Psoas muscle (tissue), 7 donors: ENCODE measurements at regions not wholly inside any gene's neighbourhood (a gene's known extent, or its start where the extent isn't known, plus 50 kb on each side); places are given as distances from the start of the nearest gene placed in this dataset.

Source experiments
- ATAC-seq, 4 donors: fragments of 200-7000 bp; cut with Tn5 transposase; one replicate each; pipeline ENCODE4 v1.9.1; 2020; ENCODE audit warnings: moderate library complexity in 3 of 4, mild to moderate bottlenecking in 2 of 4
- DNase-seq, 2 donors: peaks; one replicate each; pipeline ENCODE4 v3.0.0-alpha.2; 2020
- H3K27ac ChIP-seq: fragments of 200-600 bp; one replicate; pipeline ENCODE4 v1.8.0; 2022
- H3K27me3 ChIP-seq, 3 donors: fragments of 200-600 bp in 1 of 3; one replicate each; pipeline versions ENCODE4 v1.6.1 to v1.8.0; 2013 to 2022; ENCODE audit warnings: low read length in 2 of 3, mild to moderate bottlenecking in 2 of 3, moderate library complexity in 1 of 3; ENCODE audit not compliant: insufficient read depth in 3 of 3
- H3K36me3 ChIP-seq, 2 donors: fragments of 200-600 bp in 1 of 2; one replicate each; pipeline versions ENCODE4 v1.6.1 to v1.8.0; 2013 to 2022; ENCODE audit warnings: low read depth in 1 of 2, mild to moderate bottlenecking in 1 of 2, moderate library complexity in 1 of 2; ENCODE audit not compliant: insufficient read depth in 1 of 2
- H3K4me1 ChIP-seq: fragments of 200-600 bp; one replicate; pipeline ENCODE4 v1.8.0; 2022
- H3K4me3 ChIP-seq: fragments of 200-600 bp; one replicate; pipeline ENCODE4 v1.8.0; 2022; ENCODE audit warnings: mild to moderate bottlenecking
- H3K9me3 ChIP-seq: fragments of 200-600 bp; one replicate; pipeline ENCODE4 v1.8.0; 2022
- CTCF ChIP-seq: fragments of 200-600 bp; IDR thresholded peaks from one replicate; pipeline ENCODE4 v1.8.0; 2022; ENCODE audit warnings: antibody characterized with exemption
- WGBS, 3 donors: extraction: QIAGEN DNeasy Blood & Tissue Kit; methylation state at CpG; one replicate each; pipeline versions ENCODE4 v1.1.6 to v1.1.7; 2013; 5-methylcytosine and 5-hydroxymethylcytosine counted together
- intact Hi-C, 2 donors: fragments of 100-400 bp; cut with DNase I; formaldehyde crosslinking; loops; one replicate each; pipeline versions ENCODE4 v1.11.0 to v1.14.2; 2022
- donor health status: healthy with polysubstance abuse.
- donor health status: DM: no; HTN: no; CAD: no; lungs with moderate emphysema.
- donor health status: Bipolar disorder and iron deficiency.
- donor health status: healthy.
- donor health status: DM: yes; HTN: yes; CAD: no.
- donor health status: DM: no; HTN: no; CAD: no.
- donor health status: DM: yes; HTN: yes; CAD: no.

GRCh38 chr3:154583086-154583634 is 153.2 kb upstream of the GPR149 start:
- H3K27ac ChIP-seq: no peak overlapping the region
- DNase-seq: no peak

GRCh38 chr3:154582501-154582900 is 152.5 kb upstream of the GPR149 start:
- H3K27me3 ChIP-seq: no peaks in the 10 kb centered on the region
- no peak for ATAC-seq
- H3K4me1 ChIP-seq: no peaks in the 10 kb centered on the region
- no peak for TF ChIP-seq CTCF
- intact Hi-C loops: no loop called here
- no peak overlapping the region for H3K27ac ChIP-seq
- no peaks in the 10 kb centered on the region for H3K9me3 ChIP-seq
- no peaks in the 10 kb centered on the region for H3K36me3 ChIP-seq
- H3K4me3 ChIP-seq: no peak overlapping the region
- no peak for DNase-seq

More at GRCh38 chr3:154583086-154583634, 153.2 kb upstream of the GPR149 start:
- Histone ChIP-seq H3K4me3 (no peak overlapping the region), H3K36me3 (no peaks in the 10 kb centered on the region), H3K4me1 (no peaks in the 10 kb centered on the region), H3K27me3 (no peaks in the 10 kb centered on the region), H3K9me3 (no peaks in the 10 kb centered on the region)
- 45 to 50% (median 49%) methylated on average over 4 of the region's 4 CpGs for WGBS, 3 donors
- TF ChIP-seq CTCF: no peak
- intact Hi-C loops: no loop called here
- ATAC-seq: no peak

- Histone ChIP-seq H3K9me3 (peaks cover 4% of the 10 kb centered on the region), H3K27ac (no peak overlapping the region), H3K27me3 (no peaks in the 10 kb centered on the region), H3K4me1 (no peaks in the 10 kb centered on the region), H3K4me3 (no peak overlapping the region), H3K36me3 (no peaks in the 10 kb centered on the region)
- ATAC-seq: no peak
- DNase-seq: no peak
- intact Hi-C loops: no loop called here
- TF ChIP-seq CTCF: no peak
- WGBS, 3 donors: 65 to 73% (median 70%) methylated on average over 4 of the region's 4 CpGs
Observed at GRCh38 chr3:154571553-154572226, 141.7 kb upstream of the GPR149 start.

- Histone ChIP-seq H3K27ac (no peak overlapping the region), H3K4me3 (no peak overlapping the region), H3K27me3 (no peaks in the 10 kb centered on the region), H3K9me3 (no peaks in the 10 kb centered on the region), H3K36me3 (no peaks in the 10 kb centered on the region), H3K4me1 (no peaks in the 10 kb centered on the region)
- no peak for ATAC-seq
- intact Hi-C loops: no loop called here
- no peak for TF ChIP-seq CTCF
- 67 to 72% (median 68%) methylated on average over 3 of the region's 3 CpGs for WGBS, 3 donors
- no peak for DNase-seq
Observed at GRCh38 chr3:154568064-154568463, 138.1 kb upstream of the GPR149 start.

- Histone ChIP-seq H3K9me3 (no peaks in the 10 kb centered on the region), H3K4me1 (no peaks in the 10 kb centered on the region), H3K27ac (no peak overlapping the region), H3K4me3 (no peak overlapping the region), H3K27me3 (no peaks in the 10 kb centered on the region), H3K36me3 (no peaks in the 10 kb centered on the region)
- 63 to 69% (median 64%) methylated on average over 2 of the region's 2 CpGs for WGBS, 3 donors
- DNase-seq: no peak
- no peak for ATAC-seq
- intact Hi-C loops: no loop called here
- TF ChIP-seq CTCF: no peak
Observed at GRCh38 chr3:154559623-154560022, 129.6 kb upstream of the GPR149 start.
